Fibroblast of mammary gland (primary cell): ENCODE measurements at regions not wholly inside any gene's neighbourhood (a gene's known extent, or its start where the extent isn't known, plus 50 kb on each side); places are given as distances from the start of the nearest gene placed in this dataset.

ENCODE experiments used
- DNase-seq: peaks from one replicate; pipeline ENCODE4 v3.0.0-alpha.2; 2010; ENCODE audit warnings: low read depth
- H3K4me3 ChIP-seq: 2 replicates; pipeline ENCODE4 v1.5.1; 2011; ENCODE audit warnings: low read depth, mild to moderate bottlenecking, low read length, moderate library complexity; ENCODE audit not compliant: control insufficient read depth
- CTCF ChIP-seq: conservative IDR thresholded peaks from 2 replicates; pipeline ENCODE4 v1.5.1; 2011; ENCODE audit warnings: low read depth, low read length, inconsistent platforms; ENCODE audit not compliant: control insufficient read depth, insufficient read depth

- no peak for TF ChIP-seq CTCF
- no peak for DNase-seq
- no peak overlapping the region for H3K4me3 ChIP-seq
Measured at GRCh38 chr2:78586316-78586715, 439.2 kb upstream of the REG3G start.

- DNase-seq = no peak
- H3K4me3 ChIP-seq = no peak overlapping the region
Measured at GRCh38 chr2:78589871-78590270, 435.6 kb upstream of the REG3G start.

GRCh38 chr2:78592491-78592890, 433.0 kb upstream of the REG3G start:
- TF ChIP-seq CTCF = no peak
- no peak for DNase-seq
- H3K4me3 ChIP-seq = no peak overlapping the region

More at GRCh38 chr2:78589871-78590270, 435.6 kb upstream of the REG3G start:
- no peak for TF ChIP-seq CTCF

GRCh38 chr2:78601113-78601512, 424.4 kb upstream of the REG3G start:
- no peak for TF ChIP-seq CTCF
- no peak for DNase-seq
- no peak overlapping the region for H3K4me3 ChIP-seq

- DNase-seq = no peak
- TF ChIP-seq CTCF = no peak
- no peak overlapping the region for H3K4me3 ChIP-seq
Measured at GRCh38 chr2:78602862-78603261, 422.6 kb upstream of the REG3G start.

GRCh38 chr2:78606895-78607294, 418.6 kb upstream of the REG3G start:
- no peak for TF ChIP-seq CTCF
- H3K4me3 ChIP-seq = no peak overlapping the region
- no peak for DNase-seq

GRCh38 chr2:78614726-78615125, 410.8 kb upstream of the REG3G start:
- no peak overlapping the region for H3K4me3 ChIP-seq
- DNase-seq = no peak
- no peak for TF ChIP-seq CTCF
